ENCODE measurements at regions not wholly inside any gene's neighbourhood (a gene's known extent, or its start where the extent isn't known, plus 50 kb on each side); places are given as distances from the start of the nearest gene placed in this dataset.

- no peak overlapping the region for H3K27ac ChIP-seq (replicated peaks)
Observed at GRCh38 chr15:72856549-72857040, 73.0 kb upstream of the ADPGK start.

GRCh38 chr15:72855791-72856190 is 72.2 kb upstream of the ADPGK start:
- H3K4me1 ChIP-seq: no peaks in the 10 kb centered on the region
- TF ChIP-seq CTCF (IDR thresholded peaks at IDR 0.05; ENCODE audit: borderline replicate concordance): no peak
- no peak for DNase-seq
- peaks cover 55% of the 10 kb centered on the region for H3K27me3 ChIP-seq (ENCODE audit: low read depth)
- intact Hi-C loops (cut with micrococcal nuclease): no loop called here
- H3K9me3 ChIP-seq (replicated peaks): no peaks in the 10 kb centered on the region
- H3K36me3 ChIP-seq: no peaks in the 10 kb centered on the region
- no peak overlapping the region for H3K4me3 ChIP-seq
- H3K27ac ChIP-seq (replicated peaks): no peak overlapping the region

More at GRCh38 chr15:72856549-72857040, 73.0 kb upstream of the ADPGK start:
- no peak for TF ChIP-seq CTCF (IDR thresholded peaks at IDR 0.05; ENCODE audit: borderline replicate concordance)
- H3K4me1 ChIP-seq: no peaks in the 10 kb centered on the region
- H3K36me3 ChIP-seq: no peaks in the 10 kb centered on the region
- H3K4me3 ChIP-seq: no peak overlapping the region
- intact Hi-C loops (cut with micrococcal nuclease): no loop called here
- no peaks in the 10 kb centered on the region for H3K9me3 ChIP-seq (replicated peaks)
- peaks cover 47% of the 10 kb centered on the region for H3K27me3 ChIP-seq (ENCODE audit: low read depth)
- no peak for DNase-seq

GRCh38 chr15:72852273-72852672 is 68.7 kb upstream of the ADPGK start:
- Histone ChIP-seq H3K27me3 (ENCODE audit: low read depth) (peaks cover 80% of the 10 kb centered on the region), H3K36me3 (no peaks in the 10 kb centered on the region), H3K9me3 (replicated peaks) (no peaks in the 10 kb centered on the region), H3K4me3 (no peak overlapping the region), H3K4me1 (no peaks in the 10 kb centered on the region), H3K27ac (replicated peaks) (no peak overlapping the region)
- TF ChIP-seq CTCF (IDR thresholded peaks at IDR 0.05; ENCODE audit: borderline replicate concordance): no peak
- DNase-seq: peak; percentile 25
- intact Hi-C loops (cut with micrococcal nuclease): no loop called here

- Histone ChIP-seq H3K27me3 (ENCODE audit: low read depth) (peaks cover 73% of the 10 kb centered on the region), H3K9me3 (replicated peaks) (no peaks in the 10 kb centered on the region), H3K27ac (replicated peaks) (no peak overlapping the region), H3K4me1 (no peaks in the 10 kb centered on the region), H3K4me3 (no peak overlapping the region), H3K36me3 (no peaks in the 10 kb centered on the region)
- intact Hi-C loops (cut with micrococcal nuclease): no loop called here
- no peak for TF ChIP-seq CTCF (IDR thresholded peaks at IDR 0.05; ENCODE audit: borderline replicate concordance)
- DNase-seq: no peak
Observed at GRCh38 chr15:72851586-72851985, 68.0 kb upstream of the ADPGK start.

GRCh38 chr15:72850833-72851232 is 67.3 kb upstream of the ADPGK start:
- Histone ChIP-seq H3K9me3 (replicated peaks) (no peaks in the 10 kb centered on the region), H3K36me3 (no peaks in the 10 kb centered on the region), H3K27ac (replicated peaks) (no peak overlapping the region), H3K27me3 (ENCODE audit: low read depth) (peaks cover 69% of the 10 kb centered on the region), H3K4me3 (no peak overlapping the region), H3K4me1 (no peaks in the 10 kb centered on the region)
- no peak for DNase-seq
- TF ChIP-seq CTCF (IDR thresholded peaks at IDR 0.05; ENCODE audit: borderline replicate concordance): no peak
- intact Hi-C loops (cut with micrococcal nuclease): no loop called here
